Tongue (tissue), 1 donor: ENCODE measurements at regions not wholly inside any gene's neighbourhood (a gene's known extent, or its start where the extent isn't known, plus 50 kb on each side); places are given as distances from the start of the nearest gene placed in this dataset.

Experiments used
- DNase-seq: peaks from one replicate; pipeline ENCODE4 v3.0.0-alpha.2; 2015

- DNase-seq: peak; percentile 61
Measured at GRCh38 chr12:124188561-124189405, 106.1 kb upstream of the RFLNA start.

- DNase-seq: peak; percentile 77
Measured at GRCh38 chr12:124190312-124191023, 104.4 kb upstream of the RFLNA start.

- peak; percentile 68 for DNase-seq
Measured at GRCh38 chr12:124191024-124191359, 103.9 kb upstream of the RFLNA start.

GRCh38 chr12:124191966-124192365 is 102.9 kb upstream of the RFLNA start:
- DNase-seq: peak; percentile 67

- no peak for DNase-seq
Measured at GRCh38 chr12:124194264-124194892, 100.5 kb upstream of the RFLNA start.

- peak; percentile 68 for DNase-seq
Measured at GRCh38 chr12:124194893-124195566, 99.9 kb upstream of the RFLNA start.

GRCh38 chr12:124195567-124195942 is 99.3 kb upstream of the RFLNA start:
- no peak for DNase-seq

GRCh38 chr12:124196236-124196635 is 98.7 kb upstream of the RFLNA start:
- no peak for DNase-seq

- no peak for DNase-seq
Measured at GRCh38 chr12:124201248-124201647, 93.6 kb upstream of the RFLNA start.

GRCh38 chr12:124203176-124203575 is 91.7 kb upstream of the RFLNA start:
- DNase-seq: no peak

- DNase-seq: no peak
Measured at GRCh38 chr12:124205405-124205804, 89.5 kb upstream of the RFLNA start.

GRCh38 chr12:124207049-124207448 is 87.8 kb upstream of the RFLNA start:
- DNase-seq: no peak

- DNase-seq: no peak
Measured at GRCh38 chr12:124207617-124208016, 87.3 kb upstream of the RFLNA start.

- peak; percentile 69 for DNase-seq
Measured at GRCh38 chr12:124208489-124208888, 86.4 kb upstream of the RFLNA start.

- no peak for DNase-seq
Measured at GRCh38 chr12:124210991-124211577, 83.8 kb upstream of the RFLNA start.

GRCh38 chr12:124211753-124212152 is 83.1 kb upstream of the RFLNA start:
- DNase-seq: no peak

- DNase-seq: peak; percentile 54
Measured at GRCh38 chr12:124213666-124214347, 81.1 kb upstream of the RFLNA start.

GRCh38 chr12:124214574-124214973 is 80.3 kb upstream of the RFLNA start:
- DNase-seq: no peak

- DNase-seq: no peak
Measured at GRCh38 chr12:124216966-124217365, 77.9 kb upstream of the RFLNA start.

GRCh38 chr12:124217508-124218242 is 77.2 kb upstream of the RFLNA start:
- peak; percentile 57 for DNase-seq

- DNase-seq: no peak
Measured at GRCh38 chr12:124218243-124218560, 76.7 kb upstream of the RFLNA start.
